ENCODE measurements at regions not wholly inside any gene's neighbourhood (a gene's known extent, or its start where the extent isn't known, plus 50 kb on each side); places are given as distances from the start of the nearest gene placed in this dataset.
"Not testable (repeated sequence)": the region's sequence is repeated elsewhere in the genome, so short reads cannot be mapped to it uniquely, and the experiment has no call there.

DNA sequence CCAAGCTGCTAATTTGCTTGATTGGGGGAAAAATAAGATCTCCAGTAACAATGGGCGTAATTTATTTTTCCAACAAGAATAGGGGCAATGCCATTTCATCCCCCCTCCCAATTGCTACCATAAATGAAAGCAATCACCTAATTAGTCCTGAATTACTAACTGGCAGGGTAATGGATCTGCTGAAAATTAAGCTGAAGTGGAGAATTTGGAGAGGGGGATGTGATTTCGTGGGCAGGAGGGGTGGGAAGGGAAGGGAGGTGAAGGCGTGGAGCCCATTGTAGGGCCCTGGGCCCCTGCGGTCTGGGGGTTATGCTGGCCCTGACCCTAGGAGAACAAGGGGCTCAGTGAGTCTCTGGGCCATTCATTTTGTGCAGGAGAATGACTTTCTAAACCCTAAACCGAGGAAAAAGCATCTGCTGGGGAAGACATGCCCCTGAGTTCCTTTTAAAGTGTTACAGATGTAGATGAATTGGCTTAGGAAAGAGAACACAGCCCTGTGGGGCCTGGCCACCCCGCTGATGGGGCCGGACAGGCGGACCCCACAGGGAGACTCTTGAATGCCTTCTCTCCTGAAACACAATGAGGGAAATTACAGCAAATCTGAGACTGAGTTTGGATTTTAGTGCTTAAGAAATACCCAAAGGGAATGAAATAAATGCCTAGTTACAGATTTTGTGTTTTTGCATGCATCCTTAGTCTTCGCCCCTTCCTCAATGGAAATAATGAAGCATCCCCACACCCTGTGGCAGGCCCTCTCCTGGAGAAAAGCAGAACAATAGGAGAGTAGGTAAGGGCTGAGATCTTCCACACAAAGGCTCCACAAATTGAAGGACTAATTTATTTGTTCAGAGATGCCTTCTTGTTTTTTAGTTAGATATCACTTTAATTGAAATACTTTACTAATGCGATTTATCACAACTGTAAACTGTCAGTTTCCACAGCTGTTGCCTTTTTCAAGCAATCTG lies 143.2 kb downstream of the PSAT1 start:
- no peaks in the 10 kb centered on the region for H3K9me3 Mint-ChIP-seq
- DNase-seq: no peak
- peaks cover 9% of the 10 kb centered on the region for H3K27me3 Mint-ChIP-seq
- POLR2A ChIA-PET: no interaction called here
- CTCF ChIA-PET: interaction anchor here (1.3 kb wide), 1 partner anchor 71 kb away, joined by 3 read pairs; no protein-coding TSS in a partner anchor
- H3K4me1 Mint-ChIP-seq: peaks cover 5% of the 10 kb centered on the region
- H3K36me3 Mint-ChIP-seq (ENCODE audit: low read depth): no peaks in the 10 kb centered on the region
- H3K27ac Mint-ChIP-seq: no peak overlapping the region
- no peak overlapping the region for H3K4me3 Mint-ChIP-seq

- H3K27ac Mint-ChIP-seq: no peak overlapping the region
- POLR2A ChIA-PET: no interaction called here
- CTCF ChIA-PET: no interaction called here
- H3K27me3 Mint-ChIP-seq: peaks cover 5% of the 10 kb centered on the region
- H3K4me1 Mint-ChIP-seq: peaks cover 5% of the 10 kb centered on the region
- DNase-seq: no peak
- no peak overlapping the region for H3K4me3 Mint-ChIP-seq
- no peaks in the 10 kb centered on the region for H3K36me3 Mint-ChIP-seq (ENCODE audit: low read depth)
- no peaks in the 10 kb centered on the region for H3K9me3 Mint-ChIP-seq
These were observed 144.5 kb downstream of the PSAT1 start for GRCh38 chr9:78441396-78441795.

DNA sequence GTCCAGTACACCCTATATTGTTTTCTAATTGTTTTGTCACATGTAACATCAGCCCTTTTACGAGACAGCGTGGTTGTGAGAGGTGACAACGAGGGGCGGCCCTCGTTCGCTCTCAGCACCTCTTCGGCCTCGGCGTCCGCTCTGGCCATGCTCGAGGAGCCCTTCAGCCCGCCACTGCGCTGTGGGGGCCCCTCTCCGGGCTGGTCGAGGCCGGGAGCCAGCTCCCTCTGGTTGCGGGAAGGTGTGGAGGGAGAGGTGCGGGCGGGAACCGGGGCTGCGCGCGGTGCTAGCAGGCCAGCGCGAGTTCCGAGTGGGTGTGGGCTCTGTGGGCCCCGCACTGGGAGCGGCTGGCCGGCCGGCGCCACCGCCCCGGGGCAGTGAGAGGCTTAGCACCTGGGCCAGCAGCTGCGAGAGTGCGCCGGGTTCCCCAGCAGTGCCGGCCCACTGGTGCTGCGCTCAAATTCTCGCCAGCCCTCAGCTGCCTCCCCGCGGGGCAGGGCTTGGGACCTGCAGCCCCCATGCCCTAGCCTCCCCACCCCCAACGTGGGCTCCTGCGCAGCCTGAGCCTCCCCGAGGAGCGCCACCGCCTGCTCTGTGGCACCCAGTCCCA lies 145.0 kb downstream of the PSAT1 start:
- POLR2A ChIA-PET: no interaction called here
- Mint-ChIP-seq H3K9me3 (no peaks in the 10 kb centered on the region), H3K27ac (no peak overlapping the region), H3K4me1 (peaks cover 5% of the 10 kb centered on the region), H3K4me3 (no peak overlapping the region), H3K36me3 (ENCODE audit: low read depth) (no peaks in the 10 kb centered on the region), H3K27me3 (peaks cover 3% of the 10 kb centered on the region)
- CTCF ChIA-PET: no interaction called here
- no peak for DNase-seq

DNA sequence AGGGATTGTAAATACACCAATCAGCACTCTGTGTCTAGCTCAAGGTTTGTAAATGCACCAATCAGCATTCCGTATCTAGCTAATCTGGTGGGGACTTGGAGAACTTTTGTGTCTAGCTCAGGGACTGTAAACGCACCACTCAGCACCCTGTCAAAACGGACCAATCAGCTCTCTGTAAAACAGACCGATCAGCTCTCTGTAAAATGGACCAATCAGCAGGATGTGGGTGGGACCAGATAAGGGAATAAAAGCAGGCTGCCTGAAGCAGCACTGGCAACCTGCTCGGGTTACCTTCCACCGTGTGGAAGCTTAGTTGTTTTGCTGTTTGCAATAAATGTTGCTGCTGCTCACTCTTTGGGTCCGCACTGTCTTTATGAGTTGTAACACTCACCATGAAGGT lies 145.7 kb downstream of the PSAT1 start:
- DNase-seq; POLR2A ChIA-PET; H3K4me3 Mint-ChIP-seq; CTCF ChIA-PET; H3K4me1 Mint-ChIP-seq; H3K27me3 Mint-ChIP-seq; H3K36me3 Mint-ChIP-seq (ENCODE audit: low read depth); H3K9me3 Mint-ChIP-seq; H3K27ac Mint-ChIP-seq: not testable (repeated sequence)

GRCh38 chr9:78443946-78444345 lies 147.0 kb downstream of the PSAT1 start:
- DNase-seq: no peak
- Mint-ChIP-seq H3K36me3 (ENCODE audit: low read depth) (no peaks in the 10 kb centered on the region), H3K9me3 (no peaks in the 10 kb centered on the region), H3K27me3 (no peaks in the 10 kb centered on the region), H3K4me1 (peaks cover 5% of the 10 kb centered on the region), H3K4me3 (no peak overlapping the region), H3K27ac (no peak overlapping the region)
- CTCF ChIA-PET: interaction anchor here (0.6 kb wide), 1 partner anchor 667 kb away, joined by 3 read pairs; no protein-coding TSS in a partner anchor
- POLR2A ChIA-PET: no interaction called here

- H3K9me3 Mint-ChIP-seq: no peaks in the 10 kb centered on the region
- no peaks in the 10 kb centered on the region for H3K4me1 Mint-ChIP-seq
These were observed 152.2 kb downstream of the PSAT1 start for GRCh38 chr9:78448960-78449673.

GRCh38 chr9:78453450-78453849 lies 156.5 kb downstream of the PSAT1 start:
- H3K4me3 Mint-ChIP-seq: no peak overlapping the region
- H3K9me3 Mint-ChIP-seq: no peaks in the 10 kb centered on the region
- POLR2A ChIA-PET: no interaction called here
- H3K27me3 Mint-ChIP-seq: peaks cover 1% of the 10 kb centered on the region
- DNase-seq: no peak
- CTCF ChIA-PET: no interaction called here
- H3K4me1 Mint-ChIP-seq: no peaks in the 10 kb centered on the region
- no peak overlapping the region for H3K27ac Mint-ChIP-seq
- H3K36me3 Mint-ChIP-seq (ENCODE audit: low read depth): no peaks in the 10 kb centered on the region

More at GRCh38 chr9:78448960-78449673, 152.2 kb downstream of the PSAT1 start:
- H3K27ac Mint-ChIP-seq: no peak overlapping the region
- no peaks in the 10 kb centered on the region for H3K36me3 Mint-ChIP-seq (ENCODE audit: low read depth)
- ChIA-PET CTCF (no interaction called here), POLR2A (no interaction called here)
- H3K27me3 Mint-ChIP-seq: no peaks in the 10 kb centered on the region
- no peak overlapping the region for H3K4me3 Mint-ChIP-seq
- no peak for DNase-seq

DNA sequence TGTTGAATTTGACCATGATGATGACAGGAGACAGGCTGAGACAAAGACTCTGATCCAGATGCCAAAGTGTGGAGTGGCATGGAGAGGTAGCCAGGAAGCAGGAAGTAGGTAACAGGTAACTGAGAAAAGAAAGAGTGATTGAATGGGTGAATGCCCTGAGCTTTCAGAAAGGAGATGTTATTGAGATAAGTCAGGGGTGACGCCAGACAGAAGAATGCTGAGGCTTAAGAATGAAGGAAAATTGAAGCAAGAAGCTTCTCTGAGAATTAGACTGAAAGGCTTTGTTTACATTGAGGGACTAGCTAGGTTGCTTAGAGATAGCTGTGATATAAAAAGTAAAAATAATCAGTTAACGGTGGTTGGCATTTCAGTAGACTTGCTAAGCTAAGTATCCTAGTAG lies 165.7 kb downstream of the PSAT1 start:
- Mint-ChIP-seq H3K4me1 (no peaks in the 10 kb centered on the region), H3K9me3 (no peaks in the 10 kb centered on the region), H3K36me3 (ENCODE audit: low read depth) (no peaks in the 10 kb centered on the region), H3K27me3 (peaks cover 3% of the 10 kb centered on the region), H3K4me3 (no peak overlapping the region), H3K27ac (no peak overlapping the region)
- ChIA-PET POLR2A (no interaction called here), CTCF (no interaction called here)
- no peak for DNase-seq

DNA sequence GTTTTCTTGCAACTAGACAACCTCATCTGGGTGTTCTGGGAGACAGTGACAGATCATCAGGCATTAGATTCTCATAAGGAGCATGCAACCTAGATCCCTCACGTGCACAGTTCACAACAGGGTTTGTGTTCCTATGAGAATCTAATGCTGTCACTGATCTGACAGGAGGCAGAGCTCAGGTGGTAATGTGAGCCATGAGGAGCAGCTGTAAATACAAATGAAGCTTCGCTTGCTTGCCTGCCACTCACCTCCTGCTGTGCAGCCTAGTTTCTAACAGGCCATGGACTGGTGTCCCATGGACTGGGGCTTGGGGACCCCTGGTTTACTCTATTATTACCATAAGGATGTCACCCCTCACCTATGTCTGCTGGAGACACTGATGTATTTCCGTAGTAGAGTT lies 166.8 kb downstream of the PSAT1 start:
- no peak overlapping the region for H3K27ac Mint-ChIP-seq
- POLR2A ChIA-PET: no interaction called here
- no peak overlapping the region for H3K4me3 Mint-ChIP-seq
- peaks cover 6% of the 10 kb centered on the region for H3K27me3 Mint-ChIP-seq
- DNase-seq: no peak
- H3K36me3 Mint-ChIP-seq (ENCODE audit: low read depth): no peaks in the 10 kb centered on the region
- H3K4me1 Mint-ChIP-seq: no peaks in the 10 kb centered on the region
- CTCF ChIA-PET: no interaction called here
- H3K9me3 Mint-ChIP-seq: no peaks in the 10 kb centered on the region

GRCh38 chr9:78468231-78468630 lies 171.3 kb downstream of the PSAT1 start:
- POLR2A ChIA-PET: no interaction called here
- Mint-ChIP-seq H3K4me3 (no peak overlapping the region), H3K36me3 (ENCODE audit: low read depth) (no peaks in the 10 kb centered on the region), H3K27me3 (peaks cover 10% of the 10 kb centered on the region), H3K9me3 (no peaks in the 10 kb centered on the region), H3K27ac (no peak overlapping the region), H3K4me1 (no peaks in the 10 kb centered on the region)
- DNase-seq: no peak
- CTCF ChIA-PET: no interaction called here

- ChIA-PET CTCF (no interaction called here), POLR2A (no interaction called here)
- Mint-ChIP-seq H3K4me1 (no peaks in the 10 kb centered on the region), H3K36me3 (ENCODE audit: low read depth) (no peaks in the 10 kb centered on the region), H3K9me3 (no peaks in the 10 kb centered on the region), H3K27ac (no peak overlapping the region), H3K27me3 (peaks cover 10% of the 10 kb centered on the region), H3K4me3 (no peak overlapping the region)
- no peak for DNase-seq
These were observed 172.2 kb downstream of the PSAT1 start for GRCh38 chr9:78468974-78469576.

DNA sequence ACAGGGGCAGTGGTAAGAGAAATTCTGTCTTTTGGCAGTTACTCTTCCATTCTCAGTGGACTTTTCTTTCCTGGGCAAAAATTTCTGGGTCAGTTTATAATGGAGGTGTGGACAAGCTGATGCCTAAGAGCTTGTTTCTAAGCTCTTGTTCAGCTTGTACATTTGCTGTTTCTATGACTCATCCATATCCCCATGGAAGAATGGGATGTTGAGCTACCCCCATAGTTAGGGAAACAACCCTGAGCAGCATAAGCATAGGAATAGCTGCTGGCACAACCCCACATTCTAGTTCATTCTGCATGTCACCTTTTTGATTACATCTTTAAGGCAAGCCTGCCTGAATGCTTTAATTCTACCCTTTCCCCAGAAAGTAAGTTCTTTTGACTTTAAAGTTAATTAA lies 173.3 kb downstream of the PSAT1 start:
- POLR2A ChIA-PET: no interaction called here
- Mint-ChIP-seq H3K4me3 (no peak overlapping the region), H3K9me3 (no peaks in the 10 kb centered on the region), H3K36me3 (ENCODE audit: low read depth) (no peaks in the 10 kb centered on the region), H3K27ac (no peak overlapping the region), H3K4me1 (no peaks in the 10 kb centered on the region), H3K27me3 (peaks cover 10% of the 10 kb centered on the region)
- CTCF ChIA-PET: no interaction called here
- DNase-seq: no peak

- no peaks in the 10 kb centered on the region for H3K9me3 Mint-ChIP-seq
- H3K4me1 Mint-ChIP-seq: no peaks in the 10 kb centered on the region
- no peak for DNase-seq
- ChIA-PET CTCF (no interaction called here), POLR2A (no interaction called here)
- no peak overlapping the region for H3K27ac Mint-ChIP-seq
- H3K4me3 Mint-ChIP-seq: no peak overlapping the region
- H3K36me3 Mint-ChIP-seq (ENCODE audit: low read depth): no peaks in the 10 kb centered on the region
- peaks cover 10% of the 10 kb centered on the region for H3K27me3 Mint-ChIP-seq
These were observed 173.8 kb downstream of the PSAT1 start for GRCh38 chr9:78470741-78471140.
